ENCODE measurements at regions not wholly inside any gene's neighbourhood (a gene's known extent, or its start where the extent isn't known, plus 50 kb on each side); places are given as distances from the start of the nearest gene placed in this dataset.

DNA sequence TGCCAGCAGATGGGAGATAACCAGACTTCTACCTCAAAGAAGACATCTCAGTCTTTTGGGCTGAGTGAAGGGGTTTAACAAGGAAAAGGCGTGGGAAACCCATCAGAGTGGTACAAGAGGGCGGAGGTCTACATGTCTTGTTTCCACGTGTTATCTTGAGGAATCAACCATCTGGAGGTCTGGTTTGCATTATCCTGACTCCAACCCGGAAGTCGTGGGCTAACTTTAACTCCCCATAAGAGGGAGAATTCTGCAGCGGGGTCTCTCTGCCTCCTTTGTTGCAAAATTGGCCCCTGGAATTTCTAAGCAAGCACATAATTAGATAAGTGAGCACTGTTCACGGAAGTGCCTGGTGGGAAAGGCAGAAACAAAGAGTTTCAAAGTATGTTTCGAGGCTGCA, 398.7 kb upstream of the C16orf82 start:
- DNase-seq (ENCODE audit: low spot score) (no peak), ATAC-seq (no peak)
- POLR2A ChIA-PET, result no interaction called here
- no peaks in the 10 kb centered on the region for H3K36me3 Mint-ChIP-seq
- CTCF ChIA-PET, result interaction anchor here (1.7 to 1.8 kb wide), 2 partner anchors 22 to 442 kb away, joined by 7 to 13 read pairs; no protein-coding TSS in a partner anchor
- no peak overlapping the region for H3K4me3 Mint-ChIP-seq
- TF ChIP-seq FOXK1 (CRISPR knock-in tag; IDR thresholded peaks at IDR 0.05), result no peak
- no peak for TF ChIP-seq ETV6 (CRISPR knock-in tag; IDR thresholded peaks at IDR 0.05)
- no peak for TF ChIP-seq ZNF512 (CRISPR knock-in tag; IDR thresholded peaks at IDR 0.05; ENCODE audit: borderline replicate concordance)
- TF ChIP-seq RORB (CRISPR knock-in tag; IDR thresholded peaks at IDR 0.05), result no peak
- TF ChIP-seq, protein P1, sequence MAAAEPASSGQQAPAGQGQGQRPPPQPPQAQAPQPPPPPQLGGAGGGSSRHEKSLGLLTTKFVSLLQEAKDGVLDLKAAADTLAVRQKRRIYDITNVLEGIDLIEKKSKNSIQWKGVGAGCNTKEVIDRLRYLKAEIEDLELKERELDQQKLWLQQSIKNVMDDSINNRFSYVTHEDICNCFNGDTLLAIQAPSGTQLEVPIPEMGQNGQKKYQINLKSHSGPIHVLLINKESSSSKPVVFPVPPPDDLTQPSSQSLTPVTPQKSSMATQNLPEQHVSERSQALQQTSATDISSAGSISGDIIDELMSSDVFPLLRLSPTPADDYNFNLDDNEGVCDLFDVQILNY (CRISPR knock-in tag; IDR thresholded peaks at IDR 0.05), result no peak
- no peak for TF ChIP-seq EMX1 (CRISPR knock-in tag; IDR thresholded peaks at IDR 0.05)
- TF ChIP-seq ATF1 (CRISPR knock-in tag; IDR thresholded peaks at IDR 0.05), result no peak
- TF ChIP-seq ZNF416 (CRISPR knock-in tag; IDR thresholded peaks at IDR 0.05), result no peak
- TF ChIP-seq TEAD4 (CRISPR knock-in tag; IDR thresholded peaks at IDR 0.05), result no peak
- TF ChIP-seq, protein P2, sequence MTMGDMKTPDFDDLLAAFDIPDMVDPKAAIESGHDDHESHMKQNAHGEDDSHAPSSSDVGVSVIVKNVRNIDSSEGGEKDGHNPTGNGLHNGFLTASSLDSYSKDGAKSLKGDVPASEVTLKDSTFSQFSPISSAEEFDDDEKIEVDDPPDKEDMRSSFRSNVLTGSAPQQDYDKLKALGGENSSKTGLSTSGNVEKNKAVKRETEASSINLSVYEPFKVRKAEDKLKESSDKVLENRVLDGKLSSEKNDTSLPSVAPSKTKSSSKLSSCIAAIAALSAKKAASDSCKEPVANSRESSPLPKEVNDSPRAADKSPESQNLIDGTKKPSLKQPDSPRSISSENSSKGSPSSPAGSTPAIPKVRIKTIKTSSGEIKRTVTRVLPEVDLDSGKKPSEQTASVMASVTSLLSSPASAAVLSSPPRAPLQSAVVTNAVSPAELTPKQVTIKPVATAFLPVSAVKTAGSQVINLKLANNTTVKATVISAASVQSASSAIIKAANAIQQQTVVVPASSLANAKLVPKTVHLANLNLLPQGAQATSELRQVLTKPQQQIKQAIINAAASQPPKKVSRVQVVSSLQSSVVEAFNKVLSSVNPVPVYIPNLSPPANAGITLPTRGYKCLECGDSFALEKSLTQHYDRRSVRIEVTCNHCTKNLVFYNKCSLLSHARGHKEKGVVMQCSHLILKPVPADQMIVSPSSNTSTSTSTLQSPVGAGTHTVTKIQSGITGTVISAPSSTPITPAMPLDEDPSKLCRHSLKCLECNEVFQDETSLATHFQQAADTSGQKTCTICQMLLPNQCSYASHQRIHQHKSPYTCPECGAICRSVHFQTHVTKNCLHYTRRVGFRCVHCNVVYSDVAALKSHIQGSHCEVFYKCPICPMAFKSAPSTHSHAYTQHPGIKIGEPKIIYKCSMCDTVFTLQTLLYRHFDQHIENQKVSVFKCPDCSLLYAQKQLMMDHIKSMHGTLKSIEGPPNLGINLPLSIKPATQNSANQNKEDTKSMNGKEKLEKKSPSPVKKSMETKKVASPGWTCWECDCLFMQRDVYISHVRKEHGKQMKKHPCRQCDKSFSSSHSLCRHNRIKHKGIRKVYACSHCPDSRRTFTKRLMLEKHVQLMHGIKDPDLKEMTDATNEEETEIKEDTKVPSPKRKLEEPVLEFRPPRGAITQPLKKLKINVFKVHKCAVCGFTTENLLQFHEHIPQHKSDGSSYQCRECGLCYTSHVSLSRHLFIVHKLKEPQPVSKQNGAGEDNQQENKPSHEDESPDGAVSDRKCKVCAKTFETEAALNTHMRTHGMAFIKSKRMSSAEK (CRISPR knock-in tag; IDR thresholded peaks at IDR 0.05; ENCODE audit: borderline replicate concordance), result no peak
- TF ChIP-seq SOX15 (CRISPR knock-in tag; IDR thresholded peaks at IDR 0.05), result no peak
- no peak for TF ChIP-seq SP1 (CRISPR knock-in tag; conservative IDR thresholded peaks at IDR 0.05)
- TF ChIP-seq HMGA2 (CRISPR knock-in tag; IDR thresholded peaks at IDR 0.05), result no peak
- H3K4me1 Mint-ChIP-seq, result peaks cover 25% of the 10 kb centered on the region
- H3K27me3 Mint-ChIP-seq (ENCODE audit: low read depth), result no peaks in the 10 kb centered on the region
- H3K9me3 Mint-ChIP-seq, result peaks cover 11% of the 10 kb centered on the region; the same call in 1 of the 2 replicates
- H3K27ac Mint-ChIP-seq, result no peak overlapping the region

DNA sequence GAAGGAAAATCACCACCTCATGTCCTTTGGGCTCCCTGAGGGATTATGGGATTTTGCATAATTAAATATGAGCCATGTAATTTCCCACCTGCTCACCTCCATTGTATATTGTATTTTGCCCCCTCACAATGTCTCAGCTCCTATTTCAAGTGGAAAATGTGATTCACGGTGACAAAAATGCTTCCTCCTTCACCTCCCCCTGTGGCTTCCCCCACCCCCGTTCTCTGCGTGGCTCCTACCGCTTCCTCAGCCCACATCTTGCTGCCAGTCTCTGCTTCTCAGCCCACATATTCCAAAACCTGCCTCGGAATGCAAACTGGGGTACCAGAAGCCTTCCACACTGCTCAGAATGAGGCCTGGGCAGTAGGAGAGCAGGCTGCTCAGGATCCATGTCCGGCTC, 394.5 kb upstream of the C16orf82 start:
- Mint-ChIP-seq H3K27me3 (ENCODE audit: low read depth) (no peaks in the 10 kb centered on the region; the same call in none of the 2 replicates), H3K36me3 (no peaks in the 10 kb centered on the region), H3K27ac (no peak overlapping the region), H3K9me3 (peaks cover 19% of the 10 kb centered on the region), H3K4me1 (peaks cover 7% of the 10 kb centered on the region), H3K4me3 (no peak overlapping the region)
- no peak for ATAC-seq
- DNase-seq (ENCODE audit: low spot score), result no peak
- ChIA-PET POLR2A (no interaction called here), CTCF (interaction anchor here (3.2 kb wide), 1 partner anchor 26 kb away, joined by 16 read pairs; no protein-coding TSS in a partner anchor)
- no peak for TF ChIP-seq ZNF232 (CRISPR knock-in tag; IDR thresholded peaks at IDR 0.05)
- no peak for TF ChIP-seq ZNF425 (CRISPR knock-in tag; conservative IDR thresholded peaks at IDR 0.05)
- no peak for TF ChIP-seq PRDM15 (CRISPR knock-in tag; IDR thresholded peaks at IDR 0.05)
- no peak for TF ChIP-seq NFYB (CRISPR knock-in tag; conservative IDR thresholded peaks at IDR 0.05; ENCODE audit: low read depth)
- TF ChIP-seq RORB (CRISPR knock-in tag; IDR thresholded peaks at IDR 0.05), result no peak
- TF ChIP-seq, protein P3, sequence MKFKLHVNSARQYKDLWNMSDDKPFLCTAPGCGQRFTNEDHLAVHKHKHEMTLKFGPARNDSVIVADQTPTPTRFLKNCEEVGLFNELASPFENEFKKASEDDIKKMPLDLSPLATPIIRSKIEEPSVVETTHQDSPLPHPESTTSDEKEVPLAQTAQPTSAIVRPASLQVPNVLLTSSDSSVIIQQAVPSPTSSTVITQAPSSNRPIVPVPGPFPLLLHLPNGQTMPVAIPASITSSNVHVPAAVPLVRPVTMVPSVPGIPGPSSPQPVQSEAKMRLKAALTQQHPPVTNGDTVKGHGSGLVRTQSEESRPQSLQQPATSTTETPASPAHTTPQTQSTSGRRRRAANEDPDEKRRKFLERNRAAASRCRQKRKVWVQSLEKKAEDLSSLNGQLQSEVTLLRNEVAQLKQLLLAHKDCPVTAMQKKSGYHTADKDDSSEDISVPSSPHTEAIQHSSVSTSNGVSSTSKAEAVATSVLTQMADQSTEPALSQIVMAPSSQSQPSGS (CRISPR knock-in tag; IDR thresholded peaks at IDR 0.05; ENCODE audit: borderline replicate concordance, low read depth), result no peak
- no peak for TF ChIP-seq ZNF512 (CRISPR knock-in tag; IDR thresholded peaks at IDR 0.05; ENCODE audit: borderline replicate concordance)
- no peak for TF ChIP-seq SP1 (CRISPR knock-in tag; conservative IDR thresholded peaks at IDR 0.05)
